GM06990 (cell line): ENCODE measurements at regions not wholly inside any gene's neighbourhood (a gene's known extent, or its start where the extent isn't known, plus 50 kb on each side); places are given as distances from the start of the nearest gene placed in this dataset.

Experiments
- DNase-seq: peaks from one replicate; pipeline ENCODE4 v3.0.0-alpha.2; 2011; ENCODE audit not compliant: insufficient read length; ENCODE audit errors: extremely low read depth
- H3K27me3 ChIP-seq: replicated peaks from 2 replicates; pipeline ENCODE4 v1.6.0; 2011; ENCODE audit warnings: low read length; ENCODE audit not compliant: control insufficient read depth, insufficient read depth
- H3K36me3 ChIP-seq: 2 replicates; pipeline ENCODE4 v1.5.1; 2011; ENCODE audit warnings: low read length; ENCODE audit not compliant: control insufficient read depth, insufficient read depth
- H3K4me3 ChIP-seq: replicated peaks from 2 replicates; pipeline ENCODE4 v1.5.1; 2011; ENCODE audit warnings: low read depth, mild to moderate bottlenecking, control low read depth, low read length
- CTCF ChIP-seq: IDR thresholded peaks from 2 replicates; pipeline ENCODE4 v1.5.1; 2011; ENCODE audit warnings: low read length, control low read depth, mild to moderate bottlenecking, inconsistent platforms; ENCODE audit not compliant: insufficient read depth, poor library complexity, severe bottlenecking

- H3K4me3 ChIP-seq = no peak overlapping the region
- H3K27me3 ChIP-seq = no peaks in the 10 kb centered on the region
- H3K36me3 ChIP-seq = no peaks in the 10 kb centered on the region
- DNase-seq = no peak
- TF ChIP-seq CTCF = no peak
These were observed 628.1 kb upstream of the TYRP1 start for GRCh38 chr9:12065050-12065449.

- no peak overlapping the region for H3K4me3 ChIP-seq
- DNase-seq = no peak
- TF ChIP-seq CTCF = no peak
- H3K27me3 ChIP-seq = no peaks in the 10 kb centered on the region
- no peaks in the 10 kb centered on the region for H3K36me3 ChIP-seq
These were observed 627.5 kb upstream of the TYRP1 start for GRCh38 chr9:12065686-12066085.

GRCh38 chr9:12066455-12067035 lies 626.6 kb upstream of the TYRP1 start:
- no peaks in the 10 kb centered on the region for H3K36me3 ChIP-seq
- no peak for TF ChIP-seq CTCF
- no peak overlapping the region for H3K4me3 ChIP-seq
- no peak for DNase-seq
- no peaks in the 10 kb centered on the region for H3K27me3 ChIP-seq

GRCh38 chr9:12069366-12069765 lies 623.8 kb upstream of the TYRP1 start:
- TF ChIP-seq CTCF = no peak
- DNase-seq = no peak
- no peaks in the 10 kb centered on the region for H3K27me3 ChIP-seq
- H3K36me3 ChIP-seq = no peaks in the 10 kb centered on the region
- H3K4me3 ChIP-seq = no peak overlapping the region

- no peak for TF ChIP-seq CTCF
- Histone ChIP-seq H3K4me3 (no peak overlapping the region), H3K36me3 (no peaks in the 10 kb centered on the region), H3K27me3 (no peaks in the 10 kb centered on the region)
- no peak for DNase-seq
These were observed 607.8 kb upstream of the TYRP1 start for GRCh38 chr9:12085399-12085798.

- no peaks in the 10 kb centered on the region for H3K36me3 ChIP-seq
- TF ChIP-seq CTCF = no peak
- no peaks in the 10 kb centered on the region for H3K27me3 ChIP-seq
- no peak overlapping the region for H3K4me3 ChIP-seq
- no peak for DNase-seq
These were observed 601.2 kb upstream of the TYRP1 start for GRCh38 chr9:12091865-12092527.
